ENCODE measurements at regions not wholly inside any gene's neighbourhood (a gene's known extent, or its start where the extent isn't known, plus 50 kb on each side); places are given as distances from the start of the nearest gene placed in this dataset.

GRCh38 chr6:37759221-37760144 lies 60.0 kb upstream of the ZFAND3 start:
- TF ChIP-seq PBX3 (IDR thresholded peaks at IDR 0.05) (no peak), CTCF (IDR thresholded peaks at IDR 0.05) (no peak), TCF12 (IDR thresholded peaks at IDR 0.05) (no peak), RAD21 (IDR thresholded peaks at IDR 0.05; ENCODE audit: low read length) (no peak), POLR2AphosphoS5 (IDR thresholded peaks at IDR 0.05; ENCODE audit: low read depth, low read length) (no peak), USF2 (IDR thresholded peaks at IDR 0.05; ENCODE audit: borderline replicate concordance, low read depth, low read length) (no peak), NRF1 (IDR thresholded peaks at IDR 0.05; ENCODE audit: low read depth, low read length) (no peak), EZH2phosphoT487 (IDR thresholded peaks at IDR 0.05; ENCODE audit: borderline replicate concordance, low read depth) (no peak), MXI1 (IDR thresholded peaks at IDR 0.05; ENCODE audit: low read depth, low read length) (no peak), REST (IDR thresholded peaks at IDR 0.05; ENCODE audit: low read depth, low read length) (no peak), SMC3 (IDR thresholded peaks at IDR 0.05; ENCODE audit: low read depth, low read length) (no peak), RXRA (IDR thresholded peaks at IDR 0.05; ENCODE audit: borderline replicate concordance, low read depth) (no peak), RCOR1 (IDR thresholded peaks at IDR 0.05; ENCODE audit: low read length) (no peak)
